SK-N-SH treated with all-trans-retinoic acid at 6 μM for 48 hours (cell line): ENCODE measurements at regions not wholly inside any gene's neighbourhood (a gene's known extent, or its start where the extent isn't known, plus 50 kb on each side); places are given as distances from the start of the nearest gene placed in this dataset.

Experiments used
- ATAC-seq: fragments of 200-7000 bp; cut with Tn5 transposase; 3 replicates; pipeline ENCODE4 v1.9.1; 2020; ENCODE audit warnings: mild to moderate bottlenecking, moderate library complexity
- ARNTL ChIP-seq: fragments of 450-650 bp; formaldehyde crosslinking; IDR thresholded peaks from 2 replicates; pipeline ENCODE4 v1.5.0; 2020; ENCODE audit warnings: low read depth, mild to moderate bottlenecking, moderate library complexity, borderline replicate concordance
- BACH2 ChIP-seq: fragments of 250-450 bp; sonication (Bioruptor Pico); IDR thresholded peaks from 2 replicates; pipeline ENCODE4 v1.9.0; 2021; ENCODE audit warnings: mild to moderate bottlenecking, borderline replicate concordance
- CSDC2 ChIP-seq: fragments of 250-450 bp; sonication (Bioruptor Pico); IDR thresholded peaks from 2 replicates; pipeline ENCODE4 v1.5.0; 2020; ENCODE audit warnings: mild to moderate bottlenecking, moderate library complexity
- CSRNP3 ChIP-seq: fragments of 250-450 bp; sonication (Bioruptor Pico); IDR thresholded peaks from 2 replicates; pipeline ENCODE4 v1.5.1; 2021; ENCODE audit warnings: mild to moderate bottlenecking, moderate library complexity
- ESRRG ChIP-seq: fragments of 250-450 bp; sonication (Bioruptor Pico); IDR thresholded peaks from 2 replicates; pipeline ENCODE4 v1.6.1; 2021; ENCODE audit warnings: mild to moderate bottlenecking
- ISL1 ChIP-seq: fragments of 250-450 bp; sonication (Bioruptor Pico); IDR thresholded peaks from 2 replicates; pipeline ENCODE4 v2.1.2; 2022; ENCODE audit warnings: mild to moderate bottlenecking, moderate library complexity
- RARB ChIP-seq: fragments of 250-450 bp; sonication (Bioruptor Pico); IDR thresholded peaks from 2 replicates; pipeline ENCODE4 v1.8.0; 2021; ENCODE audit warnings: mild to moderate bottlenecking, moderate library complexity
- SNAI2 ChIP-seq: fragments of 250-450 bp; sonication (Bioruptor Pico); IDR thresholded peaks from 2 replicates; pipeline ENCODE4 v1.5.0; 2020; ENCODE audit warnings: mild to moderate bottlenecking, moderate library complexity
- TCF4 ChIP-seq: fragments of 250-450 bp; sonication (Bioruptor Pico); IDR thresholded peaks from 2 replicates; pipeline ENCODE4 v1.8.0; 2021; ENCODE audit warnings: mild to moderate bottlenecking, moderate library complexity, borderline replicate concordance
- TOX ChIP-seq: fragments of 250-450 bp; sonication (Bioruptor Pico); IDR thresholded peaks from 2 replicates; pipeline ENCODE4 v1.8.0; 2021; ENCODE audit warnings: mild to moderate bottlenecking, moderate library complexity, borderline replicate concordance
- ZC3H10 ChIP-seq: fragments of 250-450 bp; sonication (Bioruptor Pico); IDR thresholded peaks from 2 replicates; pipeline ENCODE4 v1.5.1; 2021; ENCODE audit warnings: mild to moderate bottlenecking, moderate library complexity
- ZFP3 ChIP-seq: fragments of 250-450 bp; sonication (Bioruptor Pico); IDR thresholded peaks from 2 replicates; pipeline ENCODE4 v1.5.0; 2020; ENCODE audit warnings: mild to moderate bottlenecking, moderate library complexity
- ZNF565 ChIP-seq: fragments of 450-650 bp; formaldehyde crosslinking; conservative IDR thresholded peaks from 2 replicates; pipeline ENCODE4 v1.5.0; 2020; ENCODE audit warnings: low read depth, mild to moderate bottlenecking, moderate library complexity
- ZNF70 ChIP-seq: fragments of 450-650 bp; formaldehyde crosslinking; IDR thresholded peaks from 2 replicates; pipeline ENCODE4 v1.5.0; 2020; ENCODE audit warnings: mild to moderate bottlenecking, moderate library complexity
- ZNF8 ChIP-seq: fragments of 450-650 bp; formaldehyde crosslinking; IDR thresholded peaks from 2 replicates; pipeline ENCODE4 v1.5.0; 2020; ENCODE audit warnings: mild to moderate bottlenecking, moderate library complexity
- TF ChIP-seq, protein P1 (sequence below): fragments of 250-450 bp; sonication (Bioruptor Pico); IDR thresholded peaks from 2 replicates; pipeline ENCODE4 v1.5.0; 2020; ENCODE audit warnings: mild to moderate bottlenecking, moderate library complexity
- TF ChIP-seq, protein P2 (sequence below): fragments of 250-450 bp; sonication (Bioruptor Pico); IDR thresholded peaks from 2 replicates; pipeline ENCODE4 v1.8.0; 2021; ENCODE audit warnings: low read depth, mild to moderate bottlenecking, moderate library complexity, borderline replicate concordance
- TF ChIP-seq, protein P3 (sequence below): fragments of 250-450 bp; sonication (Bioruptor Pico); IDR thresholded peaks from 2 replicates; pipeline ENCODE4 v1.5.1; 2020; ENCODE audit warnings: low read depth, mild to moderate bottlenecking, moderate library complexity

DNA sequence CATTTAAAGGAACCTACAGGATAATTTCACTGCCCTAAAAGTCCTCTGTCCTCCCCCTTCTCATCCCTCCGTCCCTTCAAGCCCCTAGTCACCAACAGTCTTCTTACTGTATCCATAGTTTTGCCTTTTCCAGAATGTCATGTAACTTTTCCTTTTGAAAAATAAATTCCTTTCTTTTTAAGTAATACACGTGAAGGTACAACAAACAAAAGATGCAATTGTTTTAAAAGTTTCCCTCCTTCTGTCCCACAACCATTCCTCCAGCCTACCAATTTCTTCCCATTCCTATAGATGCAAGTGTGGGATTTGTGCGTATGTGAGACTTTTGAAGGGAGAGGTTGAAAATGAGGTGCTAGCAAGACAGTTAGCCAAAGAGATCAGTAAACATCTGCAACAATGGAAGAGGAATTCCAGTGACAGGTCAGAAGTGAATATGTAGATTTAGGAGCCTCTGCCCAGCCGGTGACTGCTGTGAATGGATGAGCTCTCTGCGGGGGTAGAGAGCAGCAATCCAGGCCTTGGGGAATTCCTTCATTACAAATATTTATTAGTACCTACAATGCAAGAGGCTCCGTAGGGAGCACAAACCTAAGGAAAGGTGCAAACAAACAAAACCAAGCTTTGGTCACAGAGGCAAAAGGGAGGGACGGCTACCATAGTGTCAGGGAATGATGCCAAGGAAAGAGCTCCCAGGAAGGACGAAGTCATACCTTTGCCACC, 243.6 kb downstream of the SKIDA1 start:
- ATAC-seq = no peak
- TF ChIP-seq ESRRG (CRISPR knock-in tag) (no peak), SNAI2 (CRISPR knock-in tag) (no peak), ZNF70 (CRISPR knock-in tag) (no peak), CSRNP3 (no peak)

GRCh38 chr10:21280971-21281572, 244.4 kb downstream of the SKIDA1 start:
- ATAC-seq = no peak
- no peak for TF ChIP-seq TCF4 (CRISPR knock-in tag)
- TF ChIP-seq ARNTL (CRISPR knock-in tag) = no peak
- no peak for TF ChIP-seq BACH2 (CRISPR knock-in tag)
- TF ChIP-seq, protein P1, sequence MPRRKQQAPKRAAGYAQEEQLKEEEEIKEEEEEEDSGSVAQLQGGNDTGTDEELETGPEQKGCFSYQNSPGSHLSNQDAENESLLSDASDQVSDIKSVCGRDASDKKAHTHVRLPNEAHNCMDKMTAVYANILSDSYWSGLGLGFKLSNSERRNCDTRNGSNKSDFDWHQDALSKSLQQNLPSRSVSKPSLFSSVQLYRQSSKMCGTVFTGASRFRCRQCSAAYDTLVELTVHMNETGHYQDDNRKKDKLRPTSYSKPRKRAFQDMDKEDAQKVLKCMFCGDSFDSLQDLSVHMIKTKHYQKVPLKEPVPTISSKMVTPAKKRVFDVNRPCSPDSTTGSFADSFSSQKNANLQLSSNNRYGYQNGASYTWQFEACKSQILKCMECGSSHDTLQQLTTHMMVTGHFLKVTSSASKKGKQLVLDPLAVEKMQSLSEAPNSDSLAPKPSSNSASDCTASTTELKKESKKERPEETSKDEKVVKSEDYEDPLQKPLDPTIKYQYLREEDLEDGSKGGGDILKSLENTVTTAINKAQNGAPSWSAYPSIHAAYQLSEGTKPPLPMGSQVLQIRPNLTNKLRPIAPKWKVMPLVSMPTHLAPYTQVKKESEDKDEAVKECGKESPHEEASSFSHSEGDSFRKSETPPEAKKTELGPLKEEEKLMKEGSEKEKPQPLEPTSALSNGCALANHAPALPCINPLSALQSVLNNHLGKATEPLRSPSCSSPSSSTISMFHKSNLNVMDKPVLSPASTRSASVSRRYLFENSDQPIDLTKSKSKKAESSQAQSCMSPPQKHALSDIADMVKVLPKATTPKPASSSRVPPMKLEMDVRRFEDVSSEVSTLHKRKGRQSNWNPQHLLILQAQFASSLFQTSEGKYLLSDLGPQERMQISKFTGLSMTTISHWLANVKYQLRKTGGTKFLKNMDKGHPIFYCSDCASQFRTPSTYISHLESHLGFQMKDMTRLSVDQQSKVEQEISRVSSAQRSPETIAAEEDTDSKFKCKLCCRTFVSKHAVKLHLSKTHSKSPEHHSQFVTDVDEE (CRISPR knock-in tag) = no peak
- no peak for TF ChIP-seq ZC3H10
- TF ChIP-seq RARB = no peak
- no peak for TF ChIP-seq ZFP3 (CRISPR knock-in tag)
- TF ChIP-seq ISL1 (CRISPR knock-in tag) = no peak
- TF ChIP-seq CSRNP3 = no peak
- TF ChIP-seq, protein P2, sequence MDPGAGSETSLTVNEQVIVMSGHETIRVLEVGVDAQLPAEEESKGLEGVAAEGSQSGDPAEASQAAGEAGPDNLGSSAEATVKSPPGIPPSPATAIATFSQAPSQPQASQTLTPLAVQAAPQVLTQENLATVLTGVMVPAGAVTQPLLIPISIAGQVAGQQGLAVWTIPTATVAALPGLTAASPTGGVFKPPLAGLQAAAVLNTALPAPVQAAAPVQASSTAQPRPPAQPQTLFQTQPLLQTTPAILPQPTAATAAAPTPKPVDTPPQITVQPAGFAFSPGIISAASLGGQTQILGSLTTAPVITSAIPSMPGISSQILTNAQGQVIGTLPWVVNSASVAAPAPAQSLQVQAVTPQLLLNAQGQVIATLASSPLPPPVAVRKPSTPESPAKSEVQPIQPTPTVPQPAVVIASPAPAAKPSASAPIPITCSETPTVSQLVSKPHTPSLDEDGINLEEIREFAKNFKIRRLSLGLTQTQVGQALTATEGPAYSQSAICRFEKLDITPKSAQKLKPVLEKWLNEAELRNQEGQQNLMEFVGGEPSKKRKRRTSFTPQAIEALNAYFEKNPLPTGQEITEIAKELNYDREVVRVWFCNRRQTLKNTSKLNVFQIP (CRISPR knock-in tag) = no peak
- TF ChIP-seq, protein P3, sequence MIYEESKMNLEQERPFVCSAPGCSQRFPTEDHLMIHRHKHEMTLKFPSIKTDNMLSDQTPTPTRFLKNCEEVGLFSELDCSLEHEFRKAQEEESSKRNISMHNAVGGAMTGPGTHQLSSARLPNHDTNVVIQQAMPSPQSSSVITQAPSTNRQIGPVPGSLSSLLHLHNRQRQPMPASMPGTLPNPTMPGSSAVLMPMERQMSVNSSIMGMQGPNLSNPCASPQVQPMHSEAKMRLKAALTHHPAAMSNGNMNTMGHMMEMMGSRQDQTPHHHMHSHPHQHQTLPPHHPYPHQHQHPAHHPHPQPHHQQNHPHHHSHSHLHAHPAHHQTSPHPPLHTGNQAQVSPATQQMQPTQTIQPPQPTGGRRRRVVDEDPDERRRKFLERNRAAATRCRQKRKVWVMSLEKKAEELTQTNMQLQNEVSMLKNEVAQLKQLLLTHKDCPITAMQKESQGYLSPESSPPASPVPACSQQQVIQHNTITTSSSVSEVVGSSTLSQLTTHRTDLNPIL (CRISPR knock-in tag) = no peak
- TF ChIP-seq TOX (CRISPR knock-in tag) = no peak
- TF ChIP-seq, all 23 proteins: peak for 0

- TF ChIP-seq BACH2 (CRISPR knock-in tag) = no peak
- TF ChIP-seq ZFP3 (CRISPR knock-in tag) = no peak
- TF ChIP-seq ZNF565 (CRISPR knock-in tag) = no peak
- no peak for TF ChIP-seq ESRRG (CRISPR knock-in tag)
- no peak for TF ChIP-seq TOX (CRISPR knock-in tag)
- no peak for TF ChIP-seq ZC3H10
- TF ChIP-seq TCF4 (CRISPR knock-in tag) = no peak
- TF ChIP-seq ZNF8 (CRISPR knock-in tag) = no peak
- TF ChIP-seq CSRNP3 = no peak
- TF ChIP-seq CSDC2 (CRISPR knock-in tag) = no peak
- no peak for TF ChIP-seq RARB
- TF ChIP-seq, all 23 proteins: peak for 0
- no peak for ATAC-seq
Observed at GRCh38 chr10:21280037-21280436, 245.4 kb downstream of the SKIDA1 start.
